HG02884 (cell line): ENCODE measurements at regions not wholly inside any gene's neighbourhood (a gene's known extent, or its start where the extent isn't known, plus 50 kb on each side); places are given as distances from the start of the nearest gene placed in this dataset.

Source experiments
- ATAC-seq: cut with Tn5 transposase; IDR thresholded peaks from one replicate; pipeline ENCODE4 v1.9.1; 2021; ENCODE audit warnings: mild to moderate bottlenecking, moderate library complexity; ENCODE audit not compliant: unreplicated experiment

- no peak for ATAC-seq
Measured at GRCh38 chr13:74045583-74045982, 88.6 kb downstream of the KLF12 start.

GRCh38 chr13:74043237-74043636 lies 91.0 kb downstream of the KLF12 start:
- no peak for ATAC-seq

DNA sequence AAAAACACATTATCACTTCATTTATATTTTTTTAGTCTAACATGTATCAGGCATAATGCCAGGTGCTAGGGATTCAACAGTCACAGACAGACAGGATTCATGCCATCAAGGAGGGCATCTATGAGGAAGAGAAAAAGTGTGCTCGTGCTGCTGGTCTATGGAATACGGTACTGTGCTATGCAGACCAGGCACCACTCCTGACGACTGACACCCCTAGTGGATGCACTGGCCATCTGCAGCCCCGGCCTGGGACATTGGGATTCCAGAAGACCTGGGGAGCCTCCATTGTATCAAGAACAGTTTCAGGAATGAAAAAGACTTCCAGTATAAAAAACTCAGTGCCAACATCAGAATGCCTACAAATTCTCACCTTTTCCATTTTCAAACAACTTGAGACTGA lies 94.0 kb downstream of the KLF12 start:
- ATAC-seq, result peak; percentile 80

- ATAC-seq, result no peak
Measured at GRCh38 chr13:74039667-74040066, 94.5 kb downstream of the KLF12 start.

DNA sequence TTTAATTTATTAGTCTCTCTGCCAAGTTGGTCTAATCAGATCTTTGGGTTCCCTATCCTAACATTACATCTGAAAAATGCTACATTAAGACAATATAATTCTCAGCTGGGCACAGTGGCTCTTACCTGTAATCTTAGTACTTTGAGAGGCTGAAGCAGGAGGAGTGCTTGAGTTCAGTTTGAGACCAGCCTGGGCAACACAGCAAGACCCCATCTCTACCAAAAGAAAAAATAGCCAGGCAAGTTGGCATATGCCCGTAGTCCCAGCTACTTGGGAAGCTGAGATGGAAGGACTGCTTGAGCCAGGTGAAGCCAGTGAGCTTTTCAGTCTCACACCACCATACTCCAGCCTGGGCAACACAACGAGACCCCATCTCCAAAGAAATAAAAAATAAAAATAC lies 95.0 kb downstream of the KLF12 start:
- no peak for ATAC-seq

DNA sequence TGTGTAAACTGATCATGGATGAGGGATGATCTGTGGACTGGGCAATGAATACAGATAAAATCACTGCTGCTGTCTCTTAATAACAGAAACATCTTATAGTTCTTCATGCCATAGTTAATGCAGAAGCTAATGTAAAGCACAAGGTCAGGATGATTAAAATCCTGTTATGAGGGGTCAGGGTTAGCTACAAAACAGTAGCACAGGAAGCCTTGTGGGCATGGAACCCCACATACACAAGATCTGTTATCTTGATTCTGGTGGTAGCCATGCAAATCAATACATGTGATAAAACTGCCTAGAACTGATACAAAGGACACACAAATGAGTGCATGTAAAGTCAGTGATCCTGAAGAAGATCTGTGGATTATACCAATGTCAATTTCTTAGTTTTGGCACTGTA lies 96.4 kb downstream of the KLF12 start:
- ATAC-seq, result no peak

DNA sequence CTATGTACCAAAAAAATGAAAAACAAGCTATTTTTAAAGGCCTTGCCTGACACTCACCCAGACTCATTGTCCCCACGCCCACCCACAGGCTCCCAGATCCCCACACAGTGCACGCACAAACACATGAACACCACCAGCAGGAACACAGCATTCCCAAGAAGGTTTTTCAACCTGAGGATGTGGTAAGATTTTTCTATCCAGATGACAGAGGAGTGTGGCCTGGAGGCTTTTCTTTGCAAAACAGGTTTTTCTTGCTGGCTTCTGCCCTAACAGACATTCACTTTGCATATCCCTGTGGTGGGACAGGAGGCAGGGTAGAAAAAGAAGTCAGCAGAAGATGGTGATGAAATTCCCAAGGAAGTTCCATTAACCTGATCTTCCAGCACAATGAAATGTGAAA lies 97.8 kb downstream of the KLF12 start:
- no peak for ATAC-seq

GRCh38 chr13:74035896-74036295 lies 98.3 kb downstream of the KLF12 start:
- no peak for ATAC-seq

DNA sequence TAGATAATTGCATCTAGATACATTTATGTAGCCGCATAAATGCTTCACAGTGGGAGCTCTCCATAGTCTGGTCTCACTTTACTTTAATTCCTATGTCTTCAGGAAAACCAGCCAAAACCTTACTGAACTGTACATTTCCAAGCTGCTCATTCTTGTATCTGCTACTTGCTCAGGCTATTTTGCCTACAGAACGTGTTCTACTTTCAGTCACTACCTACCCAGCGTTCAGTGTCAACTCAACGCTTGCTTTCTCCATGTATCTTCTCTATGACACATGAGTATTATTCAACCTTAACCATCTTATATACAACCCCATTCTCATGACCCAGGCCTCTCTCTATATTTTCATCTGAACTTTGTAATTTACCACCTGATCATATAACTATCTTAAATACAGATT lies 101.9 kb downstream of the KLF12 start:
- ATAC-seq, result no peak

GRCh38 chr13:74027161-74027779 lies 106.9 kb downstream of the KLF12 start:
- ATAC-seq, result peak; percentile 31

- ATAC-seq, result peak; percentile 96
Measured at GRCh38 chr13:74026753-74027152, 107.5 kb downstream of the KLF12 start.

GRCh38 chr13:74025369-74025768 lies 108.8 kb downstream of the KLF12 start:
- no peak for ATAC-seq

- no peak for ATAC-seq
Measured at GRCh38 chr13:74024856-74025255, 109.3 kb downstream of the KLF12 start.

- ATAC-seq, result no peak
Measured at GRCh38 chr13:74024314-74024713, 109.9 kb downstream of the KLF12 start.

DNA sequence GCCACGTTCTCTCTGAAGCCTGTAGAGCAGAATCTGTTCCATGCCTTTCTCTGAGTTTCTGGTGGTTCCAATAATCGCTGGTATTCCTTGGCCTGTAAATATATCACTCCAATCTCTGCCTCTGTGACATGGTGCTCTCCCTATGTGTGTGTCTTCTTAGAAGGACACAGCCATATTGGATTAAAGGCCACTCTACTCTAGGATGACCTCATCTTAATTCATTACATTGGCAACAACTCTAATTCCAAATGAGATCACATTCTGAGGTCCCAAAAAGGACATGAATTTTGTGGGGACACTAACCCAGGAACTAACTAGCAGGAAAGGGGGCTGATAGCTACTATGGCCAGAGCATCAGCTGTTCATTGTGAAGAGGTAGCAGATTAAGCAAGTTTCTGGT lies 110.7 kb downstream of the KLF12 start:
- ATAC-seq, result no peak

GRCh38 chr13:74021505-74021904 lies 112.7 kb downstream of the KLF12 start:
- no peak for ATAC-seq

DNA sequence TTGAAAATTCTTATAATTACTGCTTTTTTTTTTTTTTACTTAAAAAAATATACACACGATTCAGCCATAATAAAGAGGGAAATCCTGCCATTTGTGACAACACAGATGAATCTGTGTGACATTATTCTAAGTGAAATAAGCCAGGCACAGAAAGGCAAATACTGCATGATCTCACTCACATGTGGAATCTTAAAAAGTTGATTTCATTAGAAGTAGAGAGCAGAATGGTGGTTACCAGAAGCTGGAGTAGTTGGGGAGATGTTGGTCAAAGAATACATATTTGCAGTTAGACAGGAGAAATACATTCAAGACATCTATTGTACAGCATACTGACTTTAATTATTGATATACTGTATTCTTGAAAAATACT lies 116.2 kb downstream of the KLF12 start:
- ATAC-seq, result peak; percentile 16

GRCh38 chr13:74017301-74018061 lies 116.7 kb downstream of the KLF12 start:
- ATAC-seq, result peak; percentile 52

- no peak for ATAC-seq
Measured at GRCh38 chr13:74015137-74015536, 119.1 kb downstream of the KLF12 start.

DNA sequence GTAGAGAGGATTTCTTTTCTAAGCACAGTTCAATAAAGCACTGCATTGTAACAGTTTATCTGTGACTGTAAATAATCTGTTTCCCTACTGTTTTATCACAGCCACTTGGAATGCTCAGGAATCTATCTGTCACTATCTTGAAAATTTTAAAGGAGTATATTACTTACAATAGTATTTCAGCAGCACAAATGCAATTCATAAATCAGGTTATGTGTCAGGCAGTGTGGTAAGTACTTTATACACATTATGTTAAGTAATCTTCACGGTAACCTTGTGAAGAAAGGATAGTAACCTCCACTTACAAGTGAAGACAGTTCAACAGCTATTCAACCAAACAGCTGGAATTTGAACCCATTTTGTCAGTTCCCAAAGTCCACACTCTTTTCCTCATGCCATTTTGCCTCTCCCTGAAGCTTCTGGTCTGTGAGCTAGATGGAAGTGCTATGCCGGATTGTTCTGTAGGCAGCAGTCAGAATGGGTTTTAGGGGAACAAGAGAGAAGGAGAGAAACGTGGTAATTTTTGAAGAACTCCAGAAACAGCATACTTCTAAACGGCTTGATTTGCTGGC lies 125.0 kb downstream of the KLF12 start:
- ATAC-seq, result no peak

DNA sequence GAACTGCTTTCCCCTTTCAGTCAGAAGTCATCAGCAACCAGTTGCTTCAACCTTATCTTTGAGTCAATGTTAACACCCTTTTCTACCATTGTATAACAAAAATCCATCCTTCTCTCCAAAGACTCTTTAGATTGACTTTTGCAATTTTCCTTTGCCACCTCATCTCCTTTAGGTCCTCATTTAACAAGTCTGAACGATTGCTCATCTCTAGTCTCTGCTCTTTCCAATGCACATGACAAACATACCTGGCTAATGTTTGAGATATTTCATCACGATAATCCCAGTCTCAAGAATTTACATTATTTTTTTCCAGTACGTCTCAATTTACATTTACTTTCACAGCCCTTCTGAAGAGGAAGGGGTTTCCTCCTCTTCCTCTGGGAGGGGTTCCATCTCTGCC lies 127.5 kb downstream of the KLF12 start:
- ATAC-seq, result no peak
